Right atrium auricular region (tissue), 2 donors: ENCODE measurements at regions not wholly inside any gene's neighbourhood (a gene's known extent, or its start where the extent isn't known, plus 50 kb on each side); places are given as distances from the start of the nearest gene placed in this dataset.

Experiments
- DNase-seq: peaks from one replicate; pipeline ENCODE4 v3.0.0-alpha.2; 2019; ENCODE audit warnings: low spot score
- H3K27ac ChIP-seq, 2 donors: fragments of 200-600 bp; sonication (generic); 1 replicate in 1 of 2; 2 replicates in 1 of 2; pipeline ENCODE4 v1.5.1; 2016 to 2019
- H3K27me3 ChIP-seq, 2 donors: fragments of 200-600 bp; sonication (generic); one replicate each; pipeline versions ENCODE4 v1.5.1 to v1.6.0; 2017 to 2019
- H3K36me3 ChIP-seq: fragments of 200-600 bp; sonication (generic); one replicate; pipeline ENCODE4 v1.5.1; 2016
- H3K4me1 ChIP-seq, 2 donors: fragments of 200-600 bp; sonication (generic); one replicate each; pipeline versions ENCODE4 v1.5.1 to v1.6.0; 2017 to 2019
- H3K4me3 ChIP-seq, 2 donors: fragments of 200-600 bp; sonication (generic); 1 replicate in 1 of 2; 2 replicates in 1 of 2; pipeline ENCODE4 v1.5.1; 2017 to 2019; ENCODE audit warnings: mild to moderate bottlenecking in 1 of 2, moderate library complexity in 1 of 2
- H3K9me3 ChIP-seq, 2 donors: fragments of 200-600 bp; sonication (generic); one replicate each; pipeline ENCODE4 v1.5.1; 2019
- TF ChIP-seq, protein P1 (sequence below), 2 donors: fragments of 200-600 bp; sonication (generic); IDR thresholded peaks; one replicate each; pipeline ENCODE4 v1.5.1; 2019; ENCODE audit warnings: antibody characterized with exemption in 2 of 2

DNA sequence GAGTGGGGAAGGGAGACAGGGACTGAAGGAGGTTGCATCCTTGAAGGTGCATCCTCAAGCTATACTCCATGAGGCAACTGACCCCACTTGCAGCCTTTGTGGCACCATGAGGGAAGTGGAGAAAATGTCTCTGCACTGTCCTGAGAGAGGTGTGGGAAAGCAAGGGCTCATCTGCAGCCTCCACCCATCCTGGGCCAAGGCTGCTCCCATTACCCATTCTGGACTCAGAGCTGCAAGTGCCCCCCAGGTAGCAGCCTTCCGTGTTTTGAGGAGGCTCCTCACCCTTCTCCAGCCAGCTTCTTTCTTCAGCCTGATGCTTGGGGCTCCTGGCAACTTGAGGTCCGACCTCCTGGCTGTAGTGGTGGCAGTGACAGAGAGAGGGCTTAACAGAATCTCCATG lies 294.6 kb downstream of the CDH26 start:
- no peaks in the 10 kb centered on the region for H3K36me3 ChIP-seq
- TF ChIP-seq, protein P1, sequence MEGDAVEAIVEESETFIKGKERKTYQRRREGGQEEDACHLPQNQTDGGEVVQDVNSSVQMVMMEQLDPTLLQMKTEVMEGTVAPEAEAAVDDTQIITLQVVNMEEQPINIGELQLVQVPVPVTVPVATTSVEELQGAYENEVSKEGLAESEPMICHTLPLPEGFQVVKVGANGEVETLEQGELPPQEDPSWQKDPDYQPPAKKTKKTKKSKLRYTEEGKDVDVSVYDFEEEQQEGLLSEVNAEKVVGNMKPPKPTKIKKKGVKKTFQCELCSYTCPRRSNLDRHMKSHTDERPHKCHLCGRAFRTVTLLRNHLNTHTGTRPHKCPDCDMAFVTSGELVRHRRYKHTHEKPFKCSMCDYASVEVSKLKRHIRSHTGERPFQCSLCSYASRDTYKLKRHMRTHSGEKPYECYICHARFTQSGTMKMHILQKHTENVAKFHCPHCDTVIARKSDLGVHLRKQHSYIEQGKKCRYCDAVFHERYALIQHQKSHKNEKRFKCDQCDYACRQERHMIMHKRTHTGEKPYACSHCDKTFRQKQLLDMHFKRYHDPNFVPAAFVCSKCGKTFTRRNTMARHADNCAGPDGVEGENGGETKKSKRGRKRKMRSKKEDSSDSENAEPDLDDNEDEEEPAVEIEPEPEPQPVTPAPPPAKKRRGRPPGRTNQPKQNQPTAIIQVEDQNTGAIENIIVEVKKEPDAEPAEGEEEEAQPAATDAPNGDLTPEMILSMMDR (IDR thresholded peaks at IDR 0.05), result no peak
- no peaks in the 10 kb centered on the region for H3K27me3 ChIP-seq
- no peak overlapping the region for H3K4me3 ChIP-seq
- H3K27ac ChIP-seq, result no peak overlapping the region
- H3K4me1 ChIP-seq, result no peaks in the 10 kb centered on the region
- H3K9me3 ChIP-seq, result no peaks in the 10 kb centered on the region
- no peak for DNase-seq

DNA sequence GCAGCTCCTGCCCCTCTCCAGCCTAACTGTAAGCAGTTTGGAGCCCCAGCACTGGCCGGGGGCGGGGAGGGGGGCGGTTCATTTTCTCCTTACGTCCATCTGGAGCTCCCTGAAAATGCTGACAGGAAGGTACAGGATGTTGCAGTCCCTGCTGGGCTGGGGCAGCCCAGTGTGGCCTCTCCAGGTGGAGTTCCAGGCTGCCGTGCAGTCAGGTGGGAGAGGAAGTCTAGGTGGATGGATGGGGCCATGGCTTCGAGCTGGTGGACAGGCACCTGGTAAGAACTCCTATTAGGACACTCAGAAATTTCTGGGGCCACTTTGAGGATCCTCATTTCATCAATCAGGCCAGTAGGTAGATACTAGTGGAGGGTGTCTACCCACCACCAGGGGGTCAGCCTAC lies 295.2 kb downstream of the CDH26 start:
- no peak overlapping the region for H3K27ac ChIP-seq
- TF ChIP-seq, protein P1 (IDR thresholded peaks at IDR 0.05), result no peak
- no peak overlapping the region for H3K4me3 ChIP-seq
- no peaks in the 10 kb centered on the region for H3K27me3 ChIP-seq
- peak; percentile 36 for DNase-seq
- H3K36me3 ChIP-seq, result no peaks in the 10 kb centered on the region
- no peaks in the 10 kb centered on the region for H3K4me1 ChIP-seq
- no peaks in the 10 kb centered on the region for H3K9me3 ChIP-seq

DNA sequence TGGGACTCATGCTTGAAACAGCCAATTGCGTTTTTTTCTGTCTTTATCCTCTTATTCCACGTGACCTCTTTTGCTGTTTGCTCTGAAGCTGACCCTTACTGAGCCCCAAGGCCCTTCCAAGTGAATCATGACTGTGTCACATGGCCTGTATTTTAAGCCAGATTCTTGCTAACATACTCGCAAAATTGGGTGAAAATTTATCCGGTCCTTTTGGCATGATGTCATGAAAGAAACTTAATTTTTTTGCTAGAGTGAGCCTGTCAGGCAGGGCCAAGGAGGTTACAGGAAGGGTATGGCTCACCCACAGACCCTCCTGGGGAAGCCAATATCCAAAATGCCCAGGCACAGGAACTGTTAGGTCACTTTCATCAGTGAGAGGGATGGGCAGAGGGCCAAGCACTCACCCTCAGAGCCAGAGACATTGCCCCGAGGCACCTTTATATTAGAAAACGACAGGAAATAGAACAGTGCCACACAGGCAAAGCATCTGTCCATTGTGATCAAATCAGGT lies 296.7 kb downstream of the CDH26 start:
- H3K4me1 ChIP-seq, result no peaks in the 10 kb centered on the region
- TF ChIP-seq, protein P1 (IDR thresholded peaks at IDR 0.05), result no peak
- no peak overlapping the region for H3K4me3 ChIP-seq
- DNase-seq, result peak; percentile 50
- H3K9me3 ChIP-seq, result no peaks in the 10 kb centered on the region
- H3K27ac ChIP-seq, result no peak overlapping the region
- no peaks in the 10 kb centered on the region for H3K36me3 ChIP-seq
- no peaks in the 10 kb centered on the region for H3K27me3 ChIP-seq

DNA sequence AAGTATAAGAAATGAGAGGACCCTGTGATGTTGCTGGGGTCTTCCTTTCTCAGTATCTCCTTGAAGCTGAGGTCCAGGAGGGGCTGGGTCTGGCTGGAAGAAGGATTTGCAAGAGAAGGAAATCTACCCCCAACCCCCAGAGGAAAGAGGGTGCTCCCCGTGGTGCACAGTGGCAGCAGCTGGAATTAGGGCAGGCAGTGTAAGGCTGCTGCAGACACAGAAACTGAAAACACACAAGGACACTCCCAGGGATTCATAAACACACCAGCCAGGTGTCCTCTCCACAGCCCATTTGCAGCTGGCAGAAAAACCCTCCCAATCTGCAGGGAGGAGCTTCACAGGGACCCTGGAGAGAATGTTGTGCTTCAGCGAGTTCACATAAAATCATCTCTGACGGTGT lies 297.2 kb downstream of the CDH26 start:
- TF ChIP-seq, protein P1 (IDR thresholded peaks at IDR 0.05), result no peak
- H3K4me3 ChIP-seq, result no peak overlapping the region
- no peak overlapping the region for H3K27ac ChIP-seq
- H3K27me3 ChIP-seq, result no peaks in the 10 kb centered on the region
- no peaks in the 10 kb centered on the region for H3K36me3 ChIP-seq
- H3K9me3 ChIP-seq, result no peaks in the 10 kb centered on the region
- no peaks in the 10 kb centered on the region for H3K4me1 ChIP-seq
- no peak for DNase-seq

DNA sequence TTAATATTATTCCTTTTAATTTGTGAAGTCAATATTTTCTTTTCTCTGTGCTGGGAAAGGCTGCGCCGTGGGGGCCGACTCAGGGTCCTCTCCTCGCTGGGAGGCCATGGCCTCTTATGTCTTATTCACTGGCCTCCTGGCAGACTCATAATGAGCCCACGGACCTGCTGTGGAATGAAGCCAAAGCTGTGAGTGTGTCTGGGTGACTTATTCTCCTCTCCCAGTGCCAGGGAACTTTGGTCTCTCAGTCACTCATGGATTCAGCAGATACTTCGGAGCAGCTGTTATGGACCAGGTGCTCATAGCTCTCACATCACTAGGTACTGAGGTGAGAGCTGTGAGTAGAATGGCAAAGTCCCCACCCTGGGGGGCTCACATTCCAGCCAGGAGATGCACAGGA lies 297.6 kb downstream of the CDH26 start:
- no peaks in the 10 kb centered on the region for H3K27me3 ChIP-seq
- TF ChIP-seq, protein P1 (IDR thresholded peaks at IDR 0.05), result no peak
- peak; percentile 38 for DNase-seq
- no peaks in the 10 kb centered on the region for H3K4me1 ChIP-seq
- H3K27ac ChIP-seq, result no peak overlapping the region
- no peaks in the 10 kb centered on the region for H3K36me3 ChIP-seq
- no peaks in the 10 kb centered on the region for H3K9me3 ChIP-seq
- no peak overlapping the region for H3K4me3 ChIP-seq

DNA sequence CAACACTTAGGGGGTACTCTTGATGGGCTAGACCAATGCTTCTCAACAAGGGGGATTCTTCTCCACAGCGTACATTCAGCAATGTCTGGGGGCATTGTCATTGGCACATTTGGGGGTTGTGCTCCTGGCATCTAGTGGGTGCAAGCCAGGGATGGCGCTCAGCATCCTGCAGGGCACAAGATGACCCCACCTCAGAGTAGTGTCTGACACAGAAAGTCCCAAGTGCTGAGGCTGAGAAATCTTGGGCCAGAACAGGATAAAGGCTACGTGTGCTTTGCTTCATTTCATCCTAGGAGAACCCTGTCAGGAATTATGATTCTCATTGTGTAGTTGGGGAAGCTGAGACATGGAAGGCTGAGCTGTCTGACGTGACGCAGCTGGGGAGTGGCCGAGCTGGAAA lies 298.6 kb downstream of the CDH26 start:
- no peaks in the 10 kb centered on the region for H3K4me1 ChIP-seq
- TF ChIP-seq, protein P1 (IDR thresholded peaks at IDR 0.05), result no peak
- H3K4me3 ChIP-seq, result no peak overlapping the region

More for the DNA sequence above, 298.6 kb downstream of the CDH26 start:
- Histone ChIP-seq H3K27me3 (no peaks in the 10 kb centered on the region), H3K36me3 (no peaks in the 10 kb centered on the region), H3K9me3 (no peaks in the 10 kb centered on the region), H3K27ac (no peak overlapping the region)
- DNase-seq, result peak; percentile 48
